SIG-M5 treated with dmso at 0.1 percent for 504 hours (cell line): ENCODE measurements at regions not wholly inside any gene's neighbourhood (a gene's known extent, or its start where the extent isn't known, plus 50 kb on each side); places are given as distances from the start of the nearest gene placed in this dataset.

Source experiments
- DNase-seq: peaks from one replicate; lab custom pipeline; 2025; ENCODE audit not compliant: unreplicated experiment; lab: John Stamatoyannopoulos, UW

DNA sequence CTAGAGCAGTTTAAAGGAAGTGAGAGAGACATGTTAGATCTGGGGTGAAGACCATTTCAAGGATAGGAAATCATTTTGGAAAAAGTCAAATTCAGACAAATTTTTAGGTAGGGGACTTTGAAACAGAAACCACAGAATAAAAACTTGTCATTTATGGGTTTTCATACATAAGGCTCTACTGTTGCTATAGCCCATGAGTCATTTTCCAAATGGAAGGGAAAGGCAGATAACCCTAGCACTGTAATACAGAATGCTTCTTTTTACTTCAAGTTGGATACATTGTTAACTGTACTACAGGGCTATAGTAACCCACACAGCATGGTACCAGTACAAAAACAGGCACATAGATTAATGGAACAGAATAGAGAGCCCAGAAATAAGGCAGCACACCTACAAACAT lies 455.4 kb downstream of the EBF1 start:
- no peak for DNase-seq

DNA sequence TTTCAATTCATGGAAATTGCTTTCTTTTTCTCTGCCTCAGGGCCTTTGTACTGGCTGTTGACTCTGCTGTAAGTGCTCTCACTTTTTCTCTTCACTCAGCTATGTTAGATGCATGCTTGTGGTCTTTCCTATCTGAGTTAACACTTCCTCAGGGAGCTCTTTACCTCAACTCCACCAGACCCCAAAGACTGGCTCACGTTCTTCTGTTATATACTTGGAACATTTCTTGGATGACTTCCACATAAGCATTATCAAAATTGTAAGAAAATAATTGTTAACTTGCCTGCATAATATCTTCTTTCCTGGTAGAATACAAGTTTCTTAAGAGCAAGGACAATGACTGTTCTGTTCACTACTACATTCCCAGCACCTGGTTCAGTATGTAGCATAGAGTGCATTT lies 455.9 kb downstream of the EBF1 start:
- DNase-seq, result no peak

DNA sequence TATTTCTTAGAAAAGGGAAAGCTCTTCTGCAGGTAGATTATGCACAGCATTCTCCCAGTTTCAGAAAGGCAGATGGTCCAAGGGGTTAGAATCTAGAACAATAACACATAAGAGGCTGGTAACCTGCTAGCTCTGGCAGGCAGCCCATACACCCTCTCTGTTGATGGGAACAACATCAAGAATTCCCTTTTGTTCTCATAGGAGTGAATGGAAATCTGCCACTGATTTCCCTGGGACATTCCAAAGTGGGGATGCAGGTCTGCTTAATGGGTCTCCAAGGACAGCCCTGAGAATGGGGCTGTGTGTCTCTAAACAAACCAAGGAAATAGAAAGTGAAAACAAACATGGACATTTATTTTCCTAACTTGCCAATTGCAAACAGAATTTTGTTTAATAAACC lies 456.8 kb downstream of the EBF1 start:
- no peak for DNase-seq

- no peak for DNase-seq
Measured at GRCh38 chr5:158641016-158641415, 458.7 kb downstream of the EBF1 start.

- no peak for DNase-seq
Measured at GRCh38 chr5:158640593-158640980, 459.1 kb downstream of the EBF1 start.

DNA sequence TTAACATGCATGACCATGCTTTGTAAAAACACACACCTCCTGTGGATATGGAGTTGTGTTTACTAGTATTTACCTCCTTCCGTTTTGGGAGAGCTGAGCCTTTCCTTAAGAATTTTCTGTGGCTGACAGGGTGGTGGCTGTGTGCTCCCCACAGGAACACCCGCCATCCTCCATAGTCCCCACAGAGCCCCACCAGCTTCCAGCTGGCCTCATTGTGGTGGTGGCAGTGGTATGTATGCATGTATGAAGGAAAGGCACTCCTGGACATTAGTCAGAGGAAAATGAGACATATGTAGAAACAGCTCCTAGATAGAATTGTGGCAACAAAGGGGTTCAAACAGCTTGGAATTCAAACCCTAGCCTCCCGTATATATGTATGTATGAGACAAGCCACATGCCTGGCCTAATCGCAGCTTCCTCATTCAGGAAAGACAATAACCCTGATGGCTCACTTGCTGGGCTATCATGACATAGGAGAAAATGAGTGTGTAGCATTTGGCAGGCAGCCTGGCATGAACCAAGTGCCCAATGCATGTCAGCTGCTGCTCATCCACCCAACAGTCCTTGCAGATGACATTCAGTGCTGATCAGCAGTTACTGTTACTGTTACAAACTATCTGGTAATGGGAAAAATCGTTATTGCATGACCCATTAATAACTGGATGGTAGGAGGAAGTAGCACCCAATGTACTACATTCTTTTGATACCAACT lies 459.7 kb downstream of the EBF1 start:
- DNase-seq, result no peak

GRCh38 chr5:158638396-158638795 lies 461.3 kb downstream of the EBF1 start:
- DNase-seq, result no peak

DNA sequence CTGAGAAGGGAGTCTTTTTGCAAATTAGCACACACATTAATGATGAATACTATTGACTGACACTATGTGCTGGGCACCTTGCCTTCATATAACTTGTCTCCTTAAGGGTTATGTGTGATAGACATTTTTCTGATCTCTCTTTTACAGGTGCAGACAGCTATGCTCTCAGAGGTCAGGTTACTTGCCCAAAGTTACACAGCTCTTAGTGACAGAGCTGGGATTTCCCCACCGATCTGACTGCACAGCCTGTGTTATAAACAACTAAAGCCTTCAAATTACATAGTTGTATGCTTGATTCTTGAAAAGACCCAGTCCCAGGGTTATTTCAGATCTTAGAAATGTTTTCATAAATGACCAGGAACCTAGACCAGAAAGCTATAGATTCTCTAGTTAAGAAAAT lies 462.7 kb downstream of the EBF1 start:
- no peak for DNase-seq

- no peak for DNase-seq
Measured at GRCh38 chr5:158635565-158635964, 464.2 kb downstream of the EBF1 start.

DNA sequence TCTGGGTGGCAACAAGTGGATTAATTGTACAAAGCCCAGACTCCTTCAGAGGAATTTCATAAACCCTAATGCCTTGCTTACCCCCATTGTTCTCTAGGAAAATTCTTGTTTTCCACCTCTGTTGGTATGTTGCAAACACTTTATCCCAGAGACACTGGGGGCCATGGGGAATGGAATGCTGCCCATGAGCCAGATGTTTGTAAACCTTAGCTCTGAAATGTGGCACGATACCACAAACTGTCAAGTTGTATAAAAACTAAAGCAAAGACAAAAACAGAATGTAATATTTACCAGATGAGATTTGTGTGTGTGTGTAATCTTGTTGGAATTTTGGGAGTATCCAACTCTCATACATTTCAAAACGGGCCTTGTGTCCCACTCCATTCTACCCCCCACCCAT lies 465.0 kb downstream of the EBF1 start:
- DNase-seq, result no peak

DNA sequence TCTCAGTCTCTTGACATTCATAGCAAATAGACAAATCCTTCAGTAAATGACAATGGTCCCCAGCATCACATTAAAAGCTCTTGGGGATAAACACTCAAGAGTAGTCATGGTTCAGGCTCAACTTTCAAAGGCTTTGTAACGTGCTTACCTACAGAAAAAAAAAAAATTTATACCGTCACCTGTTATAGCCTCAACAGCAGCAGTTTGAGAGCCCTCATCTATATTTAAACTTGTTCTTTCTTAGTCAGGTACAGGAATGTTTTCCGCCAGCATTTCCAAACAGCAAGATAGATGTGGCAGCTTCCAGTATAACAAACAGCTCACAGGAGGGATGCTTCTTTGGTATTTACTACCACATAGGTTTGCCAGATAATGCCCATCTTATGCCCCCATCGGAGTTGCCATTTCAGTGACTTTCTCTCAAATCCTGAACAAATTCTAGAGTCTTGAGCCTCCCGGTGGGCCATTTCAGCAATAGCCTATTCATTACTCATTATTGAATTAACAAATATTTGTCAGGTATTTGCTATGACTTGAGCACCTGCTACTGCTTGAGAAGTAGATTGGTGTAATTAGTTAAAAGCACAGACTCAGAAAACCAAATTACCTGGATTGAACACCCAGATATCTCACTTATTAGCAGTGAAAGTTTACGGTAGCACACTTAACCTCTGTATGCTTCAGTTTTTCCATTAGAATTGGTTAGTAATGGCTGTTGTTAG lies 470.0 kb downstream of the EBF1 start:
- DNase-seq, result no peak

GRCh38 chr5:158626718-158627117 lies 473.0 kb downstream of the EBF1 start:
- no peak for DNase-seq

- no peak for DNase-seq
Measured at GRCh38 chr5:158623971-158624370, 475.7 kb downstream of the EBF1 start.

- no peak for DNase-seq
Measured at GRCh38 chr5:158621391-158621790, 478.3 kb downstream of the EBF1 start.

- no peak for DNase-seq
Measured at GRCh38 chr5:158619083-158619788, 480.5 kb downstream of the EBF1 start.

- DNase-seq, result no peak
Measured at GRCh38 chr5:158618256-158618655, 481.5 kb downstream of the EBF1 start.

DNA sequence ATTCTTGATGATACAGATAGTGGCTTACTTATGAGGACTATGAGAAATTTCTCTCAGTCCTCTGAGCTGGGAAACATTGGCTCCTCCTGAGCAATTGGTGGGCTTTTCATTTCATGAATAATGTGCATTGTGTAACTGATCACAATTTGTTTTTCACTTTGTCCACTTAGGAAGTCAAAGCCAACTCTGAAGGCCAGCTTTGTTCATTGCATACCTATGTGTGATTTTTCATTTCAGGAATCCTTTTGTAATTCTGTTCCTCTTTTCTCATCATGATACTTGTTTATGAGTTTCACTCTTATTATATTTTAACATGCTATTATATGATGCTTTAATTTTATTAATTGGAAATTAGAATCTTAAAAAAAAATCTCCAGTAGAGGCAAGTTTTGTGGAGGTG lies 483.0 kb downstream of the EBF1 start:
- no peak for DNase-seq

GRCh38 chr5:158614951-158615350 lies 484.8 kb downstream of the EBF1 start:
- DNase-seq, result no peak

DNA sequence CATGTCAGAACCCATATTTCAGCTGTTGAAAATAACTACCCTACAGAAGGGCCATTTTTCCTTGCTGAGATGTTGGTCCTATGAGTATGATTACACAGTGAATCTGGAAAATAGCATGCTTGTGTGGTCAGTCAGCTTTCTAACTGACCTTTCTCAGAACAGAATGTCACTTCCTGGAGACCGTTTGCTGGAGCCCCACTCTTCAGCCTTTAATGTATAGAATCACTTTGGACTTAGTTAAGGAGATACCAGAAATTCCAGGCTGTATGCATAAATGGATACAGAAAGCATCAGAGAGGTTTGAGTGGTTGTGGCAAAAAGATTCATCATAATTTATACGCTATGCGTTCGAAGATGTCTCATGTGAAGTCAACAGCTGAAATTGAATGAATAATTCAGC lies 488.1 kb downstream of the EBF1 start:
- DNase-seq, result no peak

- DNase-seq, result no peak
Measured at GRCh38 chr5:158610051-158610415, 489.7 kb downstream of the EBF1 start.

DNA sequence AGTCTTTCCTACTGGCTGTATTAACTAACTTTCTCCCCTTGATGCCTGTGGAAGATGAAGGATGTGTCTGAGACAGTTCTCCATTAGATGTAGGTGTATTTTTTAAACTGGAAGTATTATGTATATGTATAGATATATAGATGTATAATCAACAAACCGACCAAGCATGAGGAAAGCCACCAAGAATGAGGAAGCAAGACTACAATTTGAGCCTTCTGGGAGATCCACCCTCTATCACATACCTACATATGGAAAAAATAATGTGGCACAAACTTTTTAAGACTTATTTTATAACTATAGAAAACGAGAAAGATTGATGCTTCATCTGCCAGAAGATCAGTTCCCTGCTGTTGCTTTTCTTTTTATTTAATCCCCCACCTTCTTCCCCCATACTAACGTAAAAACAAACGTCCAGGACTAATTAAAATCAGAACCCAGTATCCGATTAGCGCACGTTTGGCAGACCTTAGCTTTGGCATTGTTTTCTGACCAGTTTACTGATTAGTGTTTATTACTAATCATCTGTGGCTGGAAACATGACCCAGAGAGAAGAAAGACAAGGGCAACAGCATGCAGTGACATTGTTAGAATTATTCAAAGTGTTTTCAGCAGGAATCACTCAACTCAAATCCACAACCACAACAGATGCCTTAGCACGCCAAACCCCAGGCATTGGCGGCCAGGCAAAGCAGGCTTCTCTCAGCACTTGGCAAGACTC lies 490.2 kb downstream of the EBF1 start:
- no peak for DNase-seq

- DNase-seq, result no peak
Measured at GRCh38 chr5:158607088-158607487, 492.6 kb downstream of the EBF1 start.
